ENCODE measurements at regions not wholly inside any gene's neighbourhood (a gene's known extent, or its start where the extent isn't known, plus 50 kb on each side); places are given as distances from the start of the nearest gene placed in this dataset.

DNA sequence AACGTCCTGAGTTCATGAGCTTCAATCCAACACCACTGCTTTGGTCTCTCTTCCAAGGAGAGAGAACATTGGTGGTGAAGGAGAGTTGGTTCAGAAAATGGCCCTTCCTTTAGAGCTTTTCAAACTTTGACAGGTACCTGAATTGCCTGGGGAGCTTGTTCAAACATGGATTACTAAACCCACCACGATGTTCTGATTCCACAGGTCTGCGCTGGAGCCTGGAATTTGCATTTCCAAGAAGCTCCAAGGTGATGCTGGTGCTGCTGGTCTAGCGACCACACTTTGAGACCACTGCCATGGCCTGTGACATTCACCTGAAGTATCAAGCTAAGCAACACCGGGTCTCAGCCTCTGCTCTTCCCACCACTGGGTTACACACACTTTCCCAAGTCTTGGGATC lies 60.2 kb downstream of the GSX1 start:
- TF ChIP-seq, protein P1, sequence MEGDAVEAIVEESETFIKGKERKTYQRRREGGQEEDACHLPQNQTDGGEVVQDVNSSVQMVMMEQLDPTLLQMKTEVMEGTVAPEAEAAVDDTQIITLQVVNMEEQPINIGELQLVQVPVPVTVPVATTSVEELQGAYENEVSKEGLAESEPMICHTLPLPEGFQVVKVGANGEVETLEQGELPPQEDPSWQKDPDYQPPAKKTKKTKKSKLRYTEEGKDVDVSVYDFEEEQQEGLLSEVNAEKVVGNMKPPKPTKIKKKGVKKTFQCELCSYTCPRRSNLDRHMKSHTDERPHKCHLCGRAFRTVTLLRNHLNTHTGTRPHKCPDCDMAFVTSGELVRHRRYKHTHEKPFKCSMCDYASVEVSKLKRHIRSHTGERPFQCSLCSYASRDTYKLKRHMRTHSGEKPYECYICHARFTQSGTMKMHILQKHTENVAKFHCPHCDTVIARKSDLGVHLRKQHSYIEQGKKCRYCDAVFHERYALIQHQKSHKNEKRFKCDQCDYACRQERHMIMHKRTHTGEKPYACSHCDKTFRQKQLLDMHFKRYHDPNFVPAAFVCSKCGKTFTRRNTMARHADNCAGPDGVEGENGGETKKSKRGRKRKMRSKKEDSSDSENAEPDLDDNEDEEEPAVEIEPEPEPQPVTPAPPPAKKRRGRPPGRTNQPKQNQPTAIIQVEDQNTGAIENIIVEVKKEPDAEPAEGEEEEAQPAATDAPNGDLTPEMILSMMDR (IDR thresholded peaks at IDR 0.05; ENCODE audit: low read length) = no peak
- no peak for TF ChIP-seq EZH2 (IDR thresholded peaks at IDR 0.05; ENCODE audit: borderline replicate concordance, low read length)

Data from OCI-LY1 (cell line).